ENCODE measurements at regions not wholly inside any gene's neighbourhood (a gene's known extent, or its start where the extent isn't known, plus 50 kb on each side); places are given as distances from the start of the nearest gene placed in this dataset. TPM values are rescaled to one million over a fixed set of nuclear protein-coding genes. Genes with fewer than 3 reads are reported as not detected.
"Not testable (repeated sequence)": the region's sequence is repeated elsewhere in the genome, so short reads cannot be mapped to it uniquely, and the experiment has no call there.

DNA sequence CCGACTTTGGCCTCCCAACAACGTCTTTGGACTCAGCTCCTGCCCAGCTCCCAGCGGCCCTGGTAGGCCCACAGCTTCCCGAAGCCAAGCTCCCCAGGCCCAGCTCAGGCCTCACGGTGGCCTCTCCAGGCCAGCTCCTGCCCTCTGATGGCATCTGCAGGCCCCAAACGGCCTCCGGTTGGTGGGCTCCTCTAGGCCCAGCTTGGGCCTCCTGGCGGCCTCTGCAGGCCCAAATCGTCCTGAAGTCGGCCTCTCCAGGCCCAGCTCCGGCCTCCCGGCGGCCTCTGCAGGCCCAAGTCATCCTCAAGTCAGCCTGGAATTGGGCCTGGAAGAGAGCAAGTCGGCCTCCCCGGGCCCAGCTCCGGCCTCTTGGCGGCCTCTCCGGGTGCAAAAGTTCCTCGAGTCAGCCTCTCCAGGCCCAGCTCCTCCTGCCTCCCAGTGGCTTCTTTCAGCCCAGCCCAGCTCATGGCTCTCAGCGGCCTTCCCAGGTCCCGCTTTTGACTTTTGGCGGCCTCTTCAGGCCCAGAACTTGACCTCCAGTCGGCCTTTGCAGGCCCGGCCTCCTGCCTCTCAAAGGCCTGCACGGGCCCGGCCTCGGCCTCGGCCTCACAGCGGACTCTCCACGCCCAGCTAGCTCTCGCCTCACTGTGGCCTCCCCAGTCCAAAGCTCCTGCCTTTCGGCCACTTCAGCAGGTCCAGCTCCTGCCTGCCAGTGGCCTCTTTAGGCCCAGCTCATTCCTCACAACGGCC lies 50.9 kb upstream of the METTL14 start:
- H3K36me3 ChIP-seq (ENCODE audit: control insufficient read depth, insufficient read depth, low read length); H3K27me3 ChIP-seq (ENCODE audit: control insufficient read depth, insufficient read depth, low read length); H3K56ac ChIP-seq (ENCODE audit: extremely low read depth, insufficient read depth, low read length); H3K14ac ChIP-seq (replicated peaks; ENCODE audit: low read depth, low read length); H3K4me2 ChIP-seq (ENCODE audit: low read depth, low read length); in situ Hi-C loops (cut with MboI; ENCODE audit: low sequenced_read_pairs); H4K20me1 ChIP-seq (ENCODE audit: insufficient read depth, low read length); H2AFZ ChIP-seq (replicated peaks; ENCODE audit: low read length, poor library complexity); H3K9me3 ChIP-seq (ENCODE audit: control insufficient read depth, insufficient read depth, low read length); H2BK15ac ChIP-seq (ENCODE audit: low read depth, low read length); H2BK5ac ChIP-seq (ENCODE audit: low read depth, low read length, poor library complexity, severe bottlenecking); H3K9ac ChIP-seq (ENCODE audit: low read depth, low read length); BruUV-seq (replicated peaks); H2AK5ac ChIP-seq (ENCODE audit: low read depth, low read length); intact Hi-C loops (cut with micrococcal nuclease); H3K4me1 ChIP-seq (ENCODE audit: control insufficient read depth, insufficient read depth, low read length); H3K9me1 ChIP-seq (ENCODE audit: insufficient read depth, low read length); H4K8ac ChIP-seq (ENCODE audit: low read depth in 2 of 2, low read length in 2 of 2); H2BK120ac ChIP-seq (ENCODE audit: low read depth, low read length); ATAC-seq (ENCODE audit: low read depth); H3K4ac ChIP-seq (ENCODE audit: low read depth, low read length); H2BK20ac ChIP-seq (ENCODE audit: low read depth, low read length); H3K23ac ChIP-seq (ENCODE audit: low read depth, low read length); dilution Hi-C loops (cut with HindIII; ENCODE audit: low sequenced_read_pairs, unreplicated experiment); CTCF ChIA-PET; H2AK9ac ChIP-seq (replicated peaks; ENCODE audit: low read depth, low read length, poor library complexity); H4K91ac ChIP-seq (ENCODE audit: insufficient read depth, low read depth, low read length); DNase-seq; H3K79me1 ChIP-seq (ENCODE audit: low read depth in 1 of 2, low read length in 2 of 2); H3K27ac ChIP-seq (ENCODE audit: insufficient read depth, low read length); H3K18ac ChIP-seq (ENCODE audit: low read depth, low read length); H3K4me3 ChIP-seq (ENCODE audit: insufficient read depth, low read depth, low read length); H4K5ac ChIP-seq (ENCODE audit: low read depth, low read length); POLR2A ChIA-PET (ENCODE audit: unreplicated experiment): not testable (repeated sequence)
- 89% methylated on average over 7 of the region's 33 CpGs; no CpG with 5 or more reads in 1 of the 2 experiments for WGBS, 2 experiments (ENCODE audit: extremely low coverage in 2 of 2, insufficient read length in 1 of 2)

Small RNA genes lying in the stretch of these regions (microRNA-seq; reads per million reads assigned to microRNA genes)
- not detected for gene AC092670.1 (ENCODE audit: insufficient read depth, insufficient read length)
- not detected for gene RNU6-1054P (ENCODE audit: insufficient read depth, insufficient read length)

Small RNA genes lying in the stretch of these regions (small RNA-seq; reads per million reads assigned to genes)
- gene AC092670.1 = 0 reads per million in 5 experiments
- 0 reads per million in 5 experiments for gene RNU6-1054P

Measured in IMR-90 (cell line).